HL-60 (cell line): ENCODE measurements at regions not wholly inside any gene's neighbourhood (a gene's known extent, or its start where the extent isn't known, plus 50 kb on each side); places are given as distances from the start of the nearest gene placed in this dataset.

Source experiments
- POLR2AphosphoS5 ChIP-seq: IDR thresholded peaks from 2 replicates; pipeline ENCODE4 v1.6.1; 2012; ENCODE audit warnings: low read depth
- TF ChIP-seq, protein P1 (sequence below): IDR thresholded peaks from one replicate; pipeline ENCODE4 v1.5.1; 2011; ENCODE audit warnings: low read length, control low read depth, inconsistent platforms; ENCODE audit not compliant: insufficient read depth
- TF ChIP-seq, protein P2 (sequence below): IDR thresholded peaks from 2 replicates; pipeline ENCODE4 v1.6.1; 2012; ENCODE audit warnings: low read depth; ENCODE audit not compliant: insufficient replicate concordance

DNA sequence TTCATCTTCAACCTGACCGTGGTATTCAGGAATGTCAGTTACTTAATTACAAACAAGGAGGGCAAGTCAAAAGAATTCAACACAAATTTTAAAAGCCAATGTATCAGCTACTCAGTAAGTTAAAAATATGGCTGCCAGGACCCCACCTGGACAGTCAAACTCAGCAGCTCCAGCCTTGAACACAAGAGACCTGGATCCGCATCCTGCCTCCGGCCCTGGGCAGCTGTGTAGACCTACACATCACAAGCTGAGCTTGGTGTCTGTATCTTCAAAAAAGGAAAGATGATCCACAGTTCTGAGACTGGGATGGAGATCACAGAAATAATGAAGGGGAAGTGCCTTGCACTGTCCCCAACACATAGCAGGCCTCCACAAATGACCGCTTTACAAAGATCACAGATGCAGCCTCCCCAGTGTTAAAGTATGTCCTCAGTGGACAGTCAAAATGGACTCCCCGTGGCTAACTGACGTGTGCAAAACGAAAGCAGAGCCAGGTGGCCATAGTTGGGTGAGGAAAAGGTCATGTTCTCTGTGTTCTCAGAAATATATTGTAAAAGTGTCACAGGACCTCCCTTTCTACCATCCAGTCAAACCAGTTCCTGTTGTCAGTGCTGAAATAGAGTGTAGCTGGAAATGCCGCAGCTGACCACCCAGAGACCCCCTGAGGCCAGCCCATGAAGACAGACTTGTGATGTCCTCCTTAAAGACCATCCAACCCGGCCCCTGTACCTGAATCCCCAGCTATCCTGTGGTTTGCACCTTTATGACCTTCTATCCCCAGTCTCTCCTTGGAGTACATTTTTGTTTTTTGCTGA, 168.5 kb upstream of the NSMCE3 start:
- TF ChIP-seq, protein P1, sequence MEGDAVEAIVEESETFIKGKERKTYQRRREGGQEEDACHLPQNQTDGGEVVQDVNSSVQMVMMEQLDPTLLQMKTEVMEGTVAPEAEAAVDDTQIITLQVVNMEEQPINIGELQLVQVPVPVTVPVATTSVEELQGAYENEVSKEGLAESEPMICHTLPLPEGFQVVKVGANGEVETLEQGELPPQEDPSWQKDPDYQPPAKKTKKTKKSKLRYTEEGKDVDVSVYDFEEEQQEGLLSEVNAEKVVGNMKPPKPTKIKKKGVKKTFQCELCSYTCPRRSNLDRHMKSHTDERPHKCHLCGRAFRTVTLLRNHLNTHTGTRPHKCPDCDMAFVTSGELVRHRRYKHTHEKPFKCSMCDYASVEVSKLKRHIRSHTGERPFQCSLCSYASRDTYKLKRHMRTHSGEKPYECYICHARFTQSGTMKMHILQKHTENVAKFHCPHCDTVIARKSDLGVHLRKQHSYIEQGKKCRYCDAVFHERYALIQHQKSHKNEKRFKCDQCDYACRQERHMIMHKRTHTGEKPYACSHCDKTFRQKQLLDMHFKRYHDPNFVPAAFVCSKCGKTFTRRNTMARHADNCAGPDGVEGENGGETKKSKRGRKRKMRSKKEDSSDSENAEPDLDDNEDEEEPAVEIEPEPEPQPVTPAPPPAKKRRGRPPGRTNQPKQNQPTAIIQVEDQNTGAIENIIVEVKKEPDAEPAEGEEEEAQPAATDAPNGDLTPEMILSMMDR = no peak
- TF ChIP-seq, protein P2, sequence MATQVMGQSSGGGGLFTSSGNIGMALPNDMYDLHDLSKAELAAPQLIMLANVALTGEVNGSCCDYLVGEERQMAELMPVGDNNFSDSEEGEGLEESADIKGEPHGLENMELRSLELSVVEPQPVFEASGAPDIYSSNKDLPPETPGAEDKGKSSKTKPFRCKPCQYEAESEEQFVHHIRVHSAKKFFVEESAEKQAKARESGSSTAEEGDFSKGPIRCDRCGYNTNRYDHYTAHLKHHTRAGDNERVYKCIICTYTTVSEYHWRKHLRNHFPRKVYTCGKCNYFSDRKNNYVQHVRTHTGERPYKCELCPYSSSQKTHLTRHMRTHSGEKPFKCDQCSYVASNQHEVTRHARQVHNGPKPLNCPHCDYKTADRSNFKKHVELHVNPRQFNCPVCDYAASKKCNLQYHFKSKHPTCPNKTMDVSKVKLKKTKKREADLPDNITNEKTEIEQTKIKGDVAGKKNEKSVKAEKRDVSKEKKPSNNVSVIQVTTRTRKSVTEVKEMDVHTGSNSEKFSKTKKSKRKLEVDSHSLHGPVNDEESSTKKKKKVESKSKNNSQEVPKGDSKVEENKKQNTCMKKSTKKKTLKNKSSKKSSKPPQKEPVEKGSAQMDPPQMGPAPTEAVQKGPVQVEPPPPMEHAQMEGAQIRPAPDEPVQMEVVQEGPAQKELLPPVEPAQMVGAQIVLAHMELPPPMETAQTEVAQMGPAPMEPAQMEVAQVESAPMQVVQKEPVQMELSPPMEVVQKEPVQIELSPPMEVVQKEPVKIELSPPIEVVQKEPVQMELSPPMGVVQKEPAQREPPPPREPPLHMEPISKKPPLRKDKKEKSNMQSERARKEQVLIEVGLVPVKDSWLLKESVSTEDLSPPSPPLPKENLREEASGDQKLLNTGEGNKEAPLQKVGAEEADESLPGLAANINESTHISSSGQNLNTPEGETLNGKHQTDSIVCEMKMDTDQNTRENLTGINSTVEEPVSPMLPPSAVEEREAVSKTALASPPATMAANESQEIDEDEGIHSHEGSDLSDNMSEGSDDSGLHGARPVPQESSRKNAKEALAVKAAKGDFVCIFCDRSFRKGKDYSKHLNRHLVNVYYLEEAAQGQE = no peak
- no peak for TF ChIP-seq POLR2AphosphoS5
